Activated CD8-positive, alpha-beta memory T cell treated with anti-CD3 and anti-CD28 coated beads for 1 hour (primary cell): ENCODE measurements at regions not wholly inside any gene's neighbourhood (a gene's known extent, or its start where the extent isn't known, plus 50 kb on each side); places are given as distances from the start of the nearest gene placed in this dataset.

Experiments
- DNase-seq, 2 donors: peaks; one replicate each; pipeline ENCODE4 v3.0.0-alpha.2; 2020; ENCODE audit warnings: low read depth in 1 of 2; ENCODE audit errors: extremely low read depth in 1 of 2

DNA sequence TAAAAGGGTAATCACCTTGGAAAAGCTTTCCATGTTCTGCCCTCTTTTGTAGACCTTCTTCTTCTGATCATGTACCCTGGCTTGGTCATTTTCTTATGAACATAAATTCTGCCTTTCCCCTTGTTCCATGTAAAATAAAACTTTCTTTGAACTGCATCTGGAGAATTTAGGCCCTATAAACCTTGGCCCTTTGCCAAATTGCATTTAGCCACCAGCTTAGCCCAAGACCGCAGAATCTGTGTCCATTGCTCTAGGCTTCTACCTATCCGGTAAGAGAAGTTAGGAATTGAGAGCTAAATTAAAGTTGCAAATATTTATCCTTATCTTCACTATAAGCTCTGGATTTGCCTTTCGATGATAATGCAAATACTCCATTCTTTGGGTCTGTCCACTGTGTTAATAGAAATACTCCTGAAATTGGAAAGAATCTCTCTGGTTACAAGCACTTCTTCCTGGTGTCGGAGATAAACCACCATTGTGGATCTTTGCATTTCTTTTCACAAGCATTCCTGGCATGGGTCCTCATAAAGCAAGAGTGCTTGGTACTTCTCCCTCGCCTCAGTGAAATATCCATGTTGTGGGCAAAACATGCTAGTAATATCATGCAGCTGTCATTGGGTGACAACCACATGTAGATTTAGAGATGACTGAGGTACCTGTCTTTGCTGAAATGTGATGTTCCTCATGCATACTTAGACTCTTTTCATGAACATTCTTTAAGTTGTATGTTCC is 698.0 kb upstream of the WWC1 start:
- DNase-seq, result no peak

GRCh38 chr5:167594061-167594435 is 697.4 kb upstream of the WWC1 start:
- no peak for DNase-seq

DNA sequence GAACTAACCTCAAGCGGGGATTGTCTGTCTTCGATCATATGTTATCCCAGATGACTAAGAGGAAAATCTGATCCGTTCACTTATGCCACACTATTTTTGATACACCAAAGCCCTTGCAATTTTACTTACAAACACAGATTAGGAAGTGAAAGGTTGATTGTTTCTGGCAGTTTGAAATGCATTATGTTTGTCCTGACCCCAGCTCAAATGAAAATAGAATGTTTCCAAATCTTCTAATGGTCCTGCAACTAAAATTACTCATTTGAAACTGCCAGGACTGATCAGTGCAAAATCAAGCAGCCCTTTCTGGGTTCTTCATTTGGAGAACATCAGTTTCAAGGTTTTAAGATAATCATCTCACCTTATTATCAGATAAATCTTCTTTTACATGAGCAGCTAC is 696.7 kb upstream of the WWC1 start:
- DNase-seq, result no peak

GRCh38 chr5:167595196-167595595 is 696.2 kb upstream of the WWC1 start:
- no peak for DNase-seq

GRCh38 chr5:167598166-167598565 is 693.3 kb upstream of the WWC1 start:
- no peak for DNase-seq

- DNase-seq, result no peak
These were observed 689.4 kb upstream of the WWC1 start for GRCh38 chr5:167602067-167602466.

- DNase-seq, result no peak
These were observed 688.3 kb upstream of the WWC1 start for GRCh38 chr5:167603135-167603534.

GRCh38 chr5:167608390-167609272 is 682.8 kb upstream of the WWC1 start:
- DNase-seq, result no peak

GRCh38 chr5:167614294-167615021 is 677.0 kb upstream of the WWC1 start:
- DNase-seq, result no peak

GRCh38 chr5:167616043-167616890 is 675.2 kb upstream of the WWC1 start:
- no peak for DNase-seq

DNA sequence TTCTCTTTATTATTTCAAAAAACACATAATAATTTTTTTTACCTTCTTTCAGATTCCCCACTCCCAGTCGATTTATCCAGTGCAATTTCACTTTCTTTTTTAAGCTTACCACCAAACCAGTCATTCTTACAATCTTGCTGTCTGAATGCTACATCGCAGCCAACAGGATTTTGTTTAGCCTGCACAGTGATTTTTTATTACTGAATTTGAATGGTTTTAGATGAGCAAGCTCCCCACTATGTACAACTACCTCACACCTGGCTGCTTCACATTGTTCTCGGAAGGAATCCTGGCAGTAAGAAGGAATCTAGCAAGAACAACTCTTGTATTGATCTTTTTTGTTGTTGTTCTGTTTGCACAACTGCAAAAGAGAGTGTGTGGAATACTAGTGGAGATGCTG is 668.1 kb upstream of the WWC1 start:
- no peak for DNase-seq

GRCh38 chr5:167624053-167624452 is 667.4 kb upstream of the WWC1 start:
- no peak for DNase-seq

- no peak for DNase-seq
These were observed 664.9 kb upstream of the WWC1 start for GRCh38 chr5:167626341-167627123.

- DNase-seq, result no peak
These were observed 661.8 kb upstream of the WWC1 start for GRCh38 chr5:167629634-167630033.

- DNase-seq, result no peak
These were observed 660.3 kb upstream of the WWC1 start for GRCh38 chr5:167631191-167631590.

GRCh38 chr5:167633114-167633513 is 658.3 kb upstream of the WWC1 start:
- DNase-seq, result no peak

GRCh38 chr5:167633931-167634341 is 657.5 kb upstream of the WWC1 start:
- DNase-seq, result no peak

GRCh38 chr5:167634432-167634831 is 657.0 kb upstream of the WWC1 start:
- no peak for DNase-seq

GRCh38 chr5:167638816-167639215 is 652.6 kb upstream of the WWC1 start:
- DNase-seq, result no peak

GRCh38 chr5:167639273-167639672 is 652.2 kb upstream of the WWC1 start:
- DNase-seq, result no peak
